ENCODE measurements at regions not wholly inside any gene's neighbourhood (a gene's known extent, or its start where the extent isn't known, plus 50 kb on each side); places are given as distances from the start of the nearest gene placed in this dataset.

DNA sequence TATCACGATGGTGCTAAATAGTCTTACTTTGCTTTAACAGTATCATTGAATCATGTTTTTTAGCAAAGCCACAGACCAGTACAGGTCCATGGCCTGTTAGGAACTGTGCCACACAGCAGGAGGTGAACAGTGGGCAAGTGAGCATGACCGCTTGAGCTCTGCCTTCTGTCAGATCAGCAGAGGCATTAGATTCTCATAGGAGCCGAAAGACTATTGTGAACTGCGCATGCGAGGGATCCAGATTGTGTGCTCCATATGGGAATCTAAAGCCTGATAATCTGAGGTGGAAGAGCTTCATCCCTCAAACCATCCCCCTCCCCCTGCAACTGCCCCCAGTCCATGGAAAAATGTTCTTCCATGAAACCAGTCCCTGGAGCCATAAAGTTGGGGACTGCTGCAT is 102.3 kb upstream of the OSR1 start:
- BruUV-seq (replicated peaks): no TSS peak
- TF ChIP-seq, protein P1, sequence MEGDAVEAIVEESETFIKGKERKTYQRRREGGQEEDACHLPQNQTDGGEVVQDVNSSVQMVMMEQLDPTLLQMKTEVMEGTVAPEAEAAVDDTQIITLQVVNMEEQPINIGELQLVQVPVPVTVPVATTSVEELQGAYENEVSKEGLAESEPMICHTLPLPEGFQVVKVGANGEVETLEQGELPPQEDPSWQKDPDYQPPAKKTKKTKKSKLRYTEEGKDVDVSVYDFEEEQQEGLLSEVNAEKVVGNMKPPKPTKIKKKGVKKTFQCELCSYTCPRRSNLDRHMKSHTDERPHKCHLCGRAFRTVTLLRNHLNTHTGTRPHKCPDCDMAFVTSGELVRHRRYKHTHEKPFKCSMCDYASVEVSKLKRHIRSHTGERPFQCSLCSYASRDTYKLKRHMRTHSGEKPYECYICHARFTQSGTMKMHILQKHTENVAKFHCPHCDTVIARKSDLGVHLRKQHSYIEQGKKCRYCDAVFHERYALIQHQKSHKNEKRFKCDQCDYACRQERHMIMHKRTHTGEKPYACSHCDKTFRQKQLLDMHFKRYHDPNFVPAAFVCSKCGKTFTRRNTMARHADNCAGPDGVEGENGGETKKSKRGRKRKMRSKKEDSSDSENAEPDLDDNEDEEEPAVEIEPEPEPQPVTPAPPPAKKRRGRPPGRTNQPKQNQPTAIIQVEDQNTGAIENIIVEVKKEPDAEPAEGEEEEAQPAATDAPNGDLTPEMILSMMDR (IDR thresholded peaks at IDR 0.05): no peak
- TF ChIP-seq TCF7L2 (IDR thresholded peaks at IDR 0.05; ENCODE audit: low read depth, low read length): no peak
- ATAC-seq (no peak), DNase-seq (ENCODE audit: low read depth, low spot score) (no peak)
- Histone ChIP-seq H3K36me3 (ENCODE audit: control insufficient read depth, insufficient read depth, low read length) (no peaks in the 10 kb centered on the region), H3K9me3 (ENCODE audit: control insufficient read depth, insufficient read depth, low read depth, low read length) (no peaks in the 10 kb centered on the region), H3K4me1 (ENCODE audit: control insufficient read depth, insufficient read depth, low read length) (no peaks in the 10 kb centered on the region), H3K27me3 (ENCODE audit: control insufficient read depth, insufficient read depth, low read length) (no peaks in the 10 kb centered on the region), H3K4me3 (ENCODE audit: low read depth in 2 of 2, low read length in 2 of 2) (no peak overlapping the region), H3K27ac (ENCODE audit: low read length) (no peak overlapping the region)
- POLR2A ChIA-PET: no interaction called here
- intact Hi-C loops (cut with micrococcal nuclease; ENCODE audit: unreplicated experiment) (no loop called here), in situ Hi-C loops (cut with HindIII; ENCODE audit: low pct_unique_long_range_greater_than_20kb, low sequenced_read_pairs) (no loop called here)
- CTCF ChIA-PET: no interaction called here

- no TSS peak for BruUV-seq (replicated peaks)
Observed at GRCh38 chr2:19458427-19459003, 100.1 kb upstream of the OSR1 start.

More at GRCh38 chr2:19458427-19459003, 100.1 kb upstream of the OSR1 start:
- Histone ChIP-seq H3K36me3 (ENCODE audit: control insufficient read depth, insufficient read depth, low read length) (no peaks in the 10 kb centered on the region), H3K9me3 (ENCODE audit: control insufficient read depth, insufficient read depth, low read depth, low read length) (no peaks in the 10 kb centered on the region), H3K4me3 (ENCODE audit: low read depth in 2 of 2, low read length in 2 of 2) (no peak overlapping the region), H3K4me1 (ENCODE audit: control insufficient read depth, insufficient read depth, low read length) (no peaks in the 10 kb centered on the region), H3K27me3 (ENCODE audit: control insufficient read depth, insufficient read depth, low read length) (no peaks in the 10 kb centered on the region), H3K27ac (ENCODE audit: low read length) (no peak overlapping the region)
- ChIA-PET POLR2A (no interaction called here), CTCF (no interaction called here)
- TF ChIP-seq SIN3A (IDR thresholded peaks at IDR 0.05; ENCODE audit: borderline replicate concordance, insufficient read depth, low read depth, low read length): no peak
- no peak for TF ChIP-seq REST (IDR thresholded peaks at IDR 0.05; ENCODE audit: insufficient read depth in 1 of 2, low read depth in 2 of 2, low read length in 1 of 2)
- no peak for TF ChIP-seq TCF7L2 (IDR thresholded peaks at IDR 0.05; ENCODE audit: low read depth, low read length)
- TF ChIP-seq POLR2AphosphoS5 (IDR thresholded peaks at IDR 0.05; ENCODE audit: low read depth, low read length): no peak
- TF ChIP-seq, protein P1 (IDR thresholded peaks at IDR 0.05): no peak
- in situ Hi-C loops (cut with HindIII; ENCODE audit: low pct_unique_long_range_greater_than_20kb, low sequenced_read_pairs) (no loop called here), intact Hi-C loops (cut with micrococcal nuclease; ENCODE audit: unreplicated experiment) (no loop called here)
- no peak for ATAC-seq
- DNase-seq (ENCODE audit: low read depth, low spot score): no peak
